ENCODE measurements at regions not wholly inside any gene's neighbourhood (a gene's known extent, or its start where the extent isn't known, plus 50 kb on each side); places are given as distances from the start of the nearest gene placed in this dataset.

GRCh38 chrX:42839632-42840031 lies 61.7 kb upstream of the PPP1R2C start:
- no peak for TF ChIP-seq EZH2phosphoT487 (IDR thresholded peaks at IDR 0.05; ENCODE audit: unreplicated experiment)
- TF ChIP-seq, protein P1, sequence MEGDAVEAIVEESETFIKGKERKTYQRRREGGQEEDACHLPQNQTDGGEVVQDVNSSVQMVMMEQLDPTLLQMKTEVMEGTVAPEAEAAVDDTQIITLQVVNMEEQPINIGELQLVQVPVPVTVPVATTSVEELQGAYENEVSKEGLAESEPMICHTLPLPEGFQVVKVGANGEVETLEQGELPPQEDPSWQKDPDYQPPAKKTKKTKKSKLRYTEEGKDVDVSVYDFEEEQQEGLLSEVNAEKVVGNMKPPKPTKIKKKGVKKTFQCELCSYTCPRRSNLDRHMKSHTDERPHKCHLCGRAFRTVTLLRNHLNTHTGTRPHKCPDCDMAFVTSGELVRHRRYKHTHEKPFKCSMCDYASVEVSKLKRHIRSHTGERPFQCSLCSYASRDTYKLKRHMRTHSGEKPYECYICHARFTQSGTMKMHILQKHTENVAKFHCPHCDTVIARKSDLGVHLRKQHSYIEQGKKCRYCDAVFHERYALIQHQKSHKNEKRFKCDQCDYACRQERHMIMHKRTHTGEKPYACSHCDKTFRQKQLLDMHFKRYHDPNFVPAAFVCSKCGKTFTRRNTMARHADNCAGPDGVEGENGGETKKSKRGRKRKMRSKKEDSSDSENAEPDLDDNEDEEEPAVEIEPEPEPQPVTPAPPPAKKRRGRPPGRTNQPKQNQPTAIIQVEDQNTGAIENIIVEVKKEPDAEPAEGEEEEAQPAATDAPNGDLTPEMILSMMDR (conservative IDR thresholded peaks at IDR 0.05; ENCODE audit: low read depth in 2 of 2): no peak

Data from GM23338 (cell line).